GM12864 (cell line): ENCODE measurements at regions not wholly inside any gene's neighbourhood (a gene's known extent, or its start where the extent isn't known, plus 50 kb on each side); places are given as distances from the start of the nearest gene placed in this dataset.

ENCODE experiments used
- DNase-seq: peaks from one replicate; pipeline ENCODE4 v3.0.0-alpha.2; 2011; ENCODE audit warnings: low read depth
- H3K4me3 ChIP-seq: 2 replicates; pipeline ENCODE4 v1.5.1; 2011; ENCODE audit warnings: mild to moderate bottlenecking, low read depth, low read length, control low read depth
- TF ChIP-seq, protein P1 (sequence below): IDR thresholded peaks from 2 replicates; pipeline ENCODE4 v1.5.1; 2011; ENCODE audit warnings: low read depth, mild to moderate bottlenecking, moderate library complexity, low read length, control low read depth, inconsistent platforms; ENCODE audit errors: missing control alignments

DNA sequence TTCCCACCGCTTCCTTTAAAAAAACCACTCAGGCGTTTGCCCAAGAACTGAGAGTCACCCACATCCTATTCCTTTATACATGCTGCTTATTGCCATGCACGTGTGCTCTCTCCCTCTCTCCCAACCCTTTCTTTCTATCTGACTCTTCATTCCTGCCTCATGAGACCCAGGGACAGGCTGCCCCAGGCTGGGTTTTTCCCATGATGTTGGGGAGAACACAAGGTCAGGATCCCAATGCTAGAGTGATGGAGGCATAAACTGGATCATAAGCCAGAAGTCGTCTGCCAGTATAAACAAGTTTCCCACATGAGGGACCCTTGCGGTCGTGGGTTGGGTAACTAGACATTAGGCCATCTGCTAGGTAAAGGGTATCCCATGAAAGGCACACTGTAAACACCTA, 64.9 kb downstream of the CD2 start:
- TF ChIP-seq, protein P1, sequence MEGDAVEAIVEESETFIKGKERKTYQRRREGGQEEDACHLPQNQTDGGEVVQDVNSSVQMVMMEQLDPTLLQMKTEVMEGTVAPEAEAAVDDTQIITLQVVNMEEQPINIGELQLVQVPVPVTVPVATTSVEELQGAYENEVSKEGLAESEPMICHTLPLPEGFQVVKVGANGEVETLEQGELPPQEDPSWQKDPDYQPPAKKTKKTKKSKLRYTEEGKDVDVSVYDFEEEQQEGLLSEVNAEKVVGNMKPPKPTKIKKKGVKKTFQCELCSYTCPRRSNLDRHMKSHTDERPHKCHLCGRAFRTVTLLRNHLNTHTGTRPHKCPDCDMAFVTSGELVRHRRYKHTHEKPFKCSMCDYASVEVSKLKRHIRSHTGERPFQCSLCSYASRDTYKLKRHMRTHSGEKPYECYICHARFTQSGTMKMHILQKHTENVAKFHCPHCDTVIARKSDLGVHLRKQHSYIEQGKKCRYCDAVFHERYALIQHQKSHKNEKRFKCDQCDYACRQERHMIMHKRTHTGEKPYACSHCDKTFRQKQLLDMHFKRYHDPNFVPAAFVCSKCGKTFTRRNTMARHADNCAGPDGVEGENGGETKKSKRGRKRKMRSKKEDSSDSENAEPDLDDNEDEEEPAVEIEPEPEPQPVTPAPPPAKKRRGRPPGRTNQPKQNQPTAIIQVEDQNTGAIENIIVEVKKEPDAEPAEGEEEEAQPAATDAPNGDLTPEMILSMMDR = no peak
- no peak overlapping the region for H3K4me3 ChIP-seq
- DNase-seq = no peak

DNA sequence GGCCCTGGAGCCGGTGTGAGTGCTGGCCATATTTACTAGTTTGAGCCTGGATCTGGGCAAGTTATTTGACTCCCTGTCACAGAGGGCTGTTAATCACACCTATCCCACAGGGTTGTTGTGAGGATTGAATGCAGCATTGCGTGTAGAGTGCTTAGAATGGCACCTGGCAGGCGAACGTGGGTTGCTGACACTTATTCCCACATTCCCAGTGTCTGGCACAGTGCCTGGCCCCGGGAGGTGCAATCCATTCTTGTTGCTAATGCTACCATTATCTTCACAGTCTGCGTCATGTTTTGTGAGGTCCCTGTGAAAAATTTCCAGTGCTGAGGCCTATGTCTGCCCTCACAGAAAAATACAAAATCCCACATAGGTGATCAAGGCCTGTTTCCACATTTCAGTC, 66.1 kb downstream of the CD2 start:
- TF ChIP-seq, protein P1 = no peak
- no peak for DNase-seq
- no peak overlapping the region for H3K4me3 ChIP-seq

DNA sequence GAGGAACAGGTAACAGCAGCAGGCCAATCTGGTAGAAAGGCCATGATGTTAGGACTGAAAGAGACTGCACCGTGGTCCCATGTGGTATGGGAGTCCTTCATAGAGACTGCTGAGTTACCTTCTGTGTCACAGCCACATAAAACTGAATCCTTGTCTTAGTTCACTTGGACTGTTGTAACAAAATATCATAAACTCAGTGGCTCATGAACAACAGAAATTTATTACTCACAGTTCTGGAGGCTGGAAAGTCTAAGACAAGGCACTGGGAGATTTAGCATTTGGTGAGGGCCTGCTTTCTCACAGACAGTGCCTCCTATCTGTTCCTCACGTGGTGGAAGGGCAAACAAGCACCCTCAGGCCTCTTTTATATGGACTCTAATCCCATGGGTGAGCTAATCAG, 67.5 kb downstream of the CD2 start:
- no peak for DNase-seq
- TF ChIP-seq, protein P1 = no peak
- H3K4me3 ChIP-seq = no peak overlapping the region

DNA sequence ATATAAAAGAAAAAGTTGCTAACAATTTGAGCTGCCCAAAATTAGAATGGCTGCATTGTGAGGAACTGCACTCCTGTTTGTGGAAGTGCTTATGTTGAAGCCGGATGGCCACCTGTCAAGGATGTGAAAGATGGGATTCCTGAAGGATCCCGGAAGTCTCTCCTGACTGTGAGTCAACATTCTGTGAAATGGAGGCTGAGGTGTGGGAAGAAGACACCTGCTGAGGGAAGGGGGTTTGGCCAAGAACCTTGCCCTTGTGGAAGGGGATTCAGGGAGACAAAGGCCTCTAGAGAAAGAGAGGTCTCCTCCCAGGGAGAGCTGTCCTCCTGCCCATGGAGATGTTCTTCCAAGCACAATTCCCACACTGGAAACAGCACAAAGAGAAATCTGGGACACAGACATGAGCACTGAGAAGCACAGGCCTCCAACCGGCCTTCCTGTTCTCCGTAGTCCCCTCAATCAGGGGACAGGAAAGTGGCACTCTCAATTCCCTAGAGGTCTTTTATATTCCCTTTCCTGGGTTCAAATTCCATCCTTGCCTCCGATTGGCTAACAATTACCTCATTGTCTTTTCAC, 70.5 kb downstream of the CD2 start:
- no peak overlapping the region for H3K4me3 ChIP-seq
- no peak for DNase-seq
- TF ChIP-seq, protein P1 = no peak

DNA sequence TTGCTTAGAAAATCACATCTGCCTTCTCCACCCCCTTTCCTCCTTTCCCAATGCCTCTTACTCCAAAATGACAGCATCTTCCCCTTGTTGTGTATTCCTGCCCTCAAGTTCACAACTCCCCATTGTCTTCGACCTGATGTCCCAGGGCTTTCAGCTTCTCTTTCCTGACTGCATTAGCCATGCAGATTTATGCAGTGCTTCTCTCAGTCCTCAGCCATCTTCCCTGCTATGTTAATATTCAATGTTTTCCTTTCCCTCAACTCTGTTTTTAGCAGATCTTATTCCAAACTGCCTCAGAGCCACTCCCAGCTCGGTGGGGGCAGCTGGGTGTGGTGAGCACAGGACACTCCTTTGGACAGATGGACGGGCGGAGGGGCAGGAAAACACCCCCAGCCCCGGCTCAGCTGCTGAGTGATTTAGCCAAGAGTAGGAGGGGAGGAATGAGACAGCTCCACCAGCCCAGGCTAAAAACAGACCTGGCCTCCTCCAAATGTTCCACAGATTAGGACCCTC, 71.0 kb downstream of the CD2 start:
- TF ChIP-seq, protein P1 = no peak
- no peak overlapping the region for H3K4me3 ChIP-seq
- no peak for DNase-seq

DNA sequence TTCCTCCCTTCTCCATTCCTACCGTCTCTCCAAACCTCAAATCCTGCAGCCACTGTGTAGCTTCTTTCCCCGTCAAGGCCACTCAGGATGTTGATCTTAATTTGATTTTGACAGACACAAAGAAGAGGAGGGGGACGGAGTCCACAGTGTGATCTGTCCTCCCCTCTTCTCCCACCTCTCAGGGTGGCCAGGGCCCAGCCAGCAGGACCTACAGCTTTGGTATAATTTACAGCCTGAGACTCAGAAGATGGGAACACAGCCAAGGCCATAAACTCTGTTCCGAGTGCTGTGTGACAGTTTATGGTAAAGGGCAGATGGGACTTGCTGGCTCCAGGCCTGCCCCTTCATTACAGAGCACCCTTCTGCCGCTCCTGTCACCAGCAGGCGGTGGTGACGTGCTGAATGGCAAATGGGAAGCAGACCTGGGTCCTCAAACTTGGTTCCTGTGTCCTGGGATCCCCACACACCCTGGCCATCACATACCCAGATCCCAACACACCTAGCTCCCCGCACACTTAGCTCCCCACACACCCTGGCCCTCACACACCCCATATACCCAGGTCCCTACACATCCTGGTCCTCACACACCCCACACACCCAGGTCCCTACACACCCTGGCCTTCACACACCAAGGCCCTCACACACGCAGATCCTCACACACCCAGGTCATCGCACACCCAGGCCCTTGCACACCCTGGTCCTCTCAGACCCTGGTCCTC, 71.6 kb downstream of the CD2 start:
- TF ChIP-seq, protein P1 = no peak
- no peak for DNase-seq
- no peak overlapping the region for H3K4me3 ChIP-seq
